Type B pancreatic cell (in vitro differentiated cells): ENCODE measurements at regions not wholly inside any gene's neighbourhood (a gene's known extent, or its start where the extent isn't known, plus 50 kb on each side); places are given as distances from the start of the nearest gene placed in this dataset.
A peak's percentile ranks its signal among the peaks of the same experiment; 100 is the strongest.

Experiments
- DNase-seq: peaks from one replicate; pipeline ENCODE4 v3.0.0; 2021; ENCODE audit warnings: mixed read lengths; ENCODE audit not compliant: unreplicated experiment; ENCODE audit errors: extremely low spot score
- H3K27ac Mint-ChIP-seq: 2 replicates; pipeline ENCODE4 v1.8.0; 2021; ENCODE audit warnings: mild to moderate bottlenecking, mixed read lengths
- H3K27me3 Mint-ChIP-seq: 2 replicates; pipeline ENCODE4 v1.8.0; 2021; ENCODE audit warnings: mixed read lengths
- H3K36me3 Mint-ChIP-seq: 2 replicates; pipeline ENCODE4 v1.8.0; 2021; ENCODE audit warnings: mixed read lengths
- H3K4me1 Mint-ChIP-seq: one replicate; pipeline ENCODE4 v1.8.0; 2021; ENCODE audit warnings: mixed read lengths; ENCODE audit not compliant: unreplicated experiment
- H3K4me3 Mint-ChIP-seq: 2 replicates; pipeline ENCODE4 v1.8.0; 2021; ENCODE audit warnings: mild to moderate bottlenecking, mixed read lengths
- H3K9me3 Mint-ChIP-seq: 2 replicates; pipeline ENCODE4 v1.8.0; 2021; ENCODE audit warnings: mixed read lengths
- microRNA-seq: library from miRNA; unstranded; fragments of <30 nt; microRNA quantifications from one replicate; pipeline ENCODE4, GENCODE V29; 2020
- TF ChIP-seq, protein P1 (sequence below): fragments of 200-600 bp; sonication (generic); conservative IDR thresholded peaks from 2 replicates; pipeline ENCODE4 v1.5.0; 2021; ENCODE audit warnings: antibody characterized with exemption, mild to moderate bottlenecking

DNA sequence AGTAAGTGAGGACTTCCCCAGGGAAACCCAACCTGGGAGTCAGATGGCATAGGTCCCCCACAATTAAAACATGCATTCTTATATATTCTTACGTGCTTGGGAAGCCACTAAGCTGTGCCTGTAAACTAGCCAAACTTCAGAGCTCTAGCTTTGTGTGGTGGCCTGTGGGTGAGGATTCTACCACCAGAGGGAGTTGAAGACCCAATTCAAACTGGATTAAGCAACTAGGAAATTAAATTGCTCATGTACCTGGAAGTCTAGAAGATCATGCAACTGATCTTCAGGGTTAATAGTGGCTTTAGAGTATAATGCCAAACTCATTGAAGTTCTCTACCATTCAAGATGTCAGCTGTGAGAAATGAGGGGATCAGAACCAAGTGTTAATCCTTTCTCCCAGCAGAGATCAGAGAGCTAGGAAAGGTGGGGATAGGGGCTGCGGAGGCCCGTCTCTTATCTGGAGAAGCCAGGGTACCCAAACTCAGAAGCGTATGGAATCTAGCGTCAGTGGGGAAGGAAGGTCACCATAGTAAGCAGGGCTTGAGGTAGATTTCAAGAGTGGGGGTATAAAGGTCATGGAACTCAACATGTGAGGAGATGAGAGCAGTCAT lies 53.2 kb upstream of the CCDC85A start:
- H3K9me3 Mint-ChIP-seq: no peaks in the 10 kb centered on the region
- no peaks in the 10 kb centered on the region for H3K36me3 Mint-ChIP-seq
- H3K27ac Mint-ChIP-seq: no peak overlapping the region
- H3K4me3 Mint-ChIP-seq: no peak overlapping the region
- no peak for DNase-seq
- peaks cover 5% of the 10 kb centered on the region for H3K4me1 Mint-ChIP-seq
- TF ChIP-seq, protein P1, sequence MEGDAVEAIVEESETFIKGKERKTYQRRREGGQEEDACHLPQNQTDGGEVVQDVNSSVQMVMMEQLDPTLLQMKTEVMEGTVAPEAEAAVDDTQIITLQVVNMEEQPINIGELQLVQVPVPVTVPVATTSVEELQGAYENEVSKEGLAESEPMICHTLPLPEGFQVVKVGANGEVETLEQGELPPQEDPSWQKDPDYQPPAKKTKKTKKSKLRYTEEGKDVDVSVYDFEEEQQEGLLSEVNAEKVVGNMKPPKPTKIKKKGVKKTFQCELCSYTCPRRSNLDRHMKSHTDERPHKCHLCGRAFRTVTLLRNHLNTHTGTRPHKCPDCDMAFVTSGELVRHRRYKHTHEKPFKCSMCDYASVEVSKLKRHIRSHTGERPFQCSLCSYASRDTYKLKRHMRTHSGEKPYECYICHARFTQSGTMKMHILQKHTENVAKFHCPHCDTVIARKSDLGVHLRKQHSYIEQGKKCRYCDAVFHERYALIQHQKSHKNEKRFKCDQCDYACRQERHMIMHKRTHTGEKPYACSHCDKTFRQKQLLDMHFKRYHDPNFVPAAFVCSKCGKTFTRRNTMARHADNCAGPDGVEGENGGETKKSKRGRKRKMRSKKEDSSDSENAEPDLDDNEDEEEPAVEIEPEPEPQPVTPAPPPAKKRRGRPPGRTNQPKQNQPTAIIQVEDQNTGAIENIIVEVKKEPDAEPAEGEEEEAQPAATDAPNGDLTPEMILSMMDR: peak; percentile 80
- H3K27me3 Mint-ChIP-seq: peaks cover 8% of the 10 kb centered on the region

DNA sequence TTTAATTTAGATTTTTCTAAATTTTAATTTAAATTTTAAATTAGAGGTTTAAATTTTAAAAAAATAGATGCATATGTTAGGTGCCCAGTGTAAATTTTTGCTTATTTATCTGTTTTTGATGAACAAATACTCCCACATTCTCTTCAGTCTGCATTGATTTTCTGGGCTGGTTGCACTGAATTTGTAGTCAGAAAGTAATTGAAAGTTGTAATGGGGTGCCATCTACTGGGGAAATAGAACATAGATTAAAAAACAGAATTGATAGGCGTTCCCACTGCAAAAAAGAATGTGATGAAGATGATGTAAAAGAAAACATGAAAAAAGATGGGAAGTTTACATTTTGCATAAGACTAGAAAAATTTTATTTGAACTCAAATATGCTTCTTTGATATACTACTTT lies 51.7 kb upstream of the CCDC85A start:
- peaks cover 8% of the 10 kb centered on the region for H3K27me3 Mint-ChIP-seq
- no peaks in the 10 kb centered on the region for H3K36me3 Mint-ChIP-seq
- no peak overlapping the region for H3K27ac Mint-ChIP-seq
- TF ChIP-seq, protein P1: peak; percentile 81
- H3K4me3 Mint-ChIP-seq: no peak overlapping the region
- H3K4me1 Mint-ChIP-seq: peaks cover 5% of the 10 kb centered on the region
- DNase-seq: no peak
- H3K9me3 Mint-ChIP-seq: no peaks in the 10 kb centered on the region

DNA sequence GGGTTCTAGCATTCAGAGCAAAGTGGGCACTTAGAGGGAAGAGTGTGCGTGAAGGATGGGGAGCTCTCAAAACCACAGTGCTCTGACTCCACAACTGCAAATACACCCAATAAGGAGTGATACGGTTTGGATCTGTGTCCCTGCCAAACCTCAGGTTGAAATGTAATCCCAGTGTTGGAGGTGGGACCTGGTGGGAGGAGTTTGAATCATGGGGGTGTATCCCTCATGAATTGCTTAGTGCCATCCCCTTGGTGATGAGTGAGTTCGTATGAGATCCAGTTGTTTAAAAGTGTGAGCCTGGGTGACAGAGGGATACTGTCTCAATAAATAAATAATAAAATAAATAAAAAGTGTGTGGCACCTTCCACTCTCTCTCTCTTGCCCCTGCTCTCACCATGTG lies 50.3 kb upstream of the CCDC85A start:
- DNase-seq: no peak

GRCh38 chr2:56133931-56134629 lies 49.7 kb upstream of the CCDC85A start:
- H3K9me3 Mint-ChIP-seq: no peaks in the 10 kb centered on the region
- H3K4me1 Mint-ChIP-seq: peaks cover 5% of the 10 kb centered on the region
- TF ChIP-seq, protein P1: no peak
- H3K27ac Mint-ChIP-seq: no peak overlapping the region
- DNase-seq: no peak
- H3K27me3 Mint-ChIP-seq: peaks cover 8% of the 10 kb centered on the region
- no peak overlapping the region for H3K4me3 Mint-ChIP-seq
- no peaks in the 10 kb centered on the region for H3K36me3 Mint-ChIP-seq

More for the DNA sequence above, 50.3 kb upstream of the CCDC85A start:
- H3K4me1 Mint-ChIP-seq: peaks cover 5% of the 10 kb centered on the region
- H3K9me3 Mint-ChIP-seq: no peaks in the 10 kb centered on the region
- H3K27me3 Mint-ChIP-seq: peaks cover 8% of the 10 kb centered on the region
- TF ChIP-seq, protein P1: no peak
- H3K27ac Mint-ChIP-seq: no peak overlapping the region
- H3K4me3 Mint-ChIP-seq: no peak overlapping the region
- no peaks in the 10 kb centered on the region for H3K36me3 Mint-ChIP-seq

Small RNA genes in the stretch of these regions (microRNA-seq; reads per million reads assigned to microRNA genes)
- 49.8 reads per million, percentile 55 among the genes with 10 or more reads in this experiment for gene MIR216A
- 49.0 reads per million, percentile 54 among the genes with 10 or more reads in this experiment for gene MIR216B
- 121 reads per million, percentile 65 among the genes with 10 or more reads in this experiment for gene MIR217
